GM21619 (cell line): ENCODE measurements at regions not wholly inside any gene's neighbourhood (a gene's known extent, or its start where the extent isn't known, plus 50 kb on each side); places are given as distances from the start of the nearest gene placed in this dataset.

Source experiments
- ATAC-seq: cut with Tn5 transposase; IDR thresholded peaks from one replicate; pipeline ENCODE4 v1.9.1; 2021; ENCODE audit not compliant: unreplicated experiment

DNA sequence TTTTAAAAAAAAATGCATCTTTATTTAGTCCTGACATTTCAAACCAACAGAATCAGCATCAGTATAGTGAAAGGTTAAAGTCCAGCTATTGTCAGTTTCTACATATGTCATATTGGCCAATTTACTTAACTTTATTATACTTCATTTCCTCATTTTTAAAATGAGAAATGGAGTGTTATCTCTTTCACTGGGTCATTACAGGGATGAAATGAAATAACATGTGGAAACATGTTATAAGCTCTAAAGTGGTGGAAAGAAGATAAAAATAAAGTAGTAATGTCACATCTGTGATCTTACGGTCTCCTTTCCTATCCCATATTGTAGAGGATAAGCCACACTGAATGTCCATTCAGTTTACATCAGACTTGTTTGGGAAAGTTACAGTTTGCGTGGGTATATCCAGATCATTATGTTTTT is 780.1 kb downstream of the TUSC7 start:
- no peak for ATAC-seq

- ATAC-seq: no peak
Measured at GRCh38 chr3:117490716-117491115, 781.1 kb downstream of the TUSC7 start.

GRCh38 chr3:117495620-117496019 is 786.0 kb downstream of the TUSC7 start:
- no peak for ATAC-seq

GRCh38 chr3:117499189-117499870 is 789.8 kb downstream of the TUSC7 start:
- peak; percentile 71 for ATAC-seq

DNA sequence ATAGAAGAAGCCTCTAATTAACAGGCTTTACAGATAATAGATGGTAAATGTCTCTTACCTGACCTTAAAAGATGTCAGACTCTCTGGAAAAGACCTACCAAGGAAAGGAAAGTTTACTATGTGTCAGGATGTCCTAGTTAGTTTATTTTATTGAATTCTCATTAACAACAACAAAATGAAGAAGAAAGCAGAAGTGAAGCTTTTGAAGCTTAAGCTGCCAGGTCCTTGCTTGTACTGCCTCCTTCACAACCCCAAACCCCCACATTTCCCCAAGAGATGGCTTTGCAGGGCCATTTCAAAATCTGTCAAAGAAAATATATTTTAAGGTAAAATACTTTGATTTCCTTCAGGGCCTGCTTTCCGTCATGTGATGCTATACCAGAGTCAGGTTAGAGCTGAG is 798.4 kb downstream of the TUSC7 start:
- no peak for ATAC-seq

- ATAC-seq: no peak
Measured at GRCh38 chr3:117509858-117510257, 800.3 kb downstream of the TUSC7 start.

DNA sequence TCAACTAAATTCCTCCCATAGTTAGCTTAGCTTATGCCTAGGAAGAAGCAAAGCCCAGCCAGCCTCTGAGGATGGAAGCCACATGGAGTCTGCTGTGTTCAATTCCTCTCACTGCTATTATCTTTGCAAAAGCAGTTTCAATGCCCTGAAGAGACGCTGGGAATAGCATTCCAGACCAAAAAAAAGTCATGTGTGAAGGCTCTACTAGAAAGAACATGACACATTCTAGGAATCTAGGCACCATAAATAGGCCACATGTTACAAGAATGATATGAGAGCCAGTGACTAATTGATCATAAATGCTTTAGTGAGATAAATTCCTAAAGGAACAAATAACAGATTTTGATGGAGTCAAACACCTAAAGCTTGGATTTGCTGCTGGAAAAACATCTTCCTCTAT is 800.8 kb downstream of the TUSC7 start:
- no peak for ATAC-seq

GRCh38 chr3:117512975-117513374 is 803.4 kb downstream of the TUSC7 start:
- no peak for ATAC-seq

DNA sequence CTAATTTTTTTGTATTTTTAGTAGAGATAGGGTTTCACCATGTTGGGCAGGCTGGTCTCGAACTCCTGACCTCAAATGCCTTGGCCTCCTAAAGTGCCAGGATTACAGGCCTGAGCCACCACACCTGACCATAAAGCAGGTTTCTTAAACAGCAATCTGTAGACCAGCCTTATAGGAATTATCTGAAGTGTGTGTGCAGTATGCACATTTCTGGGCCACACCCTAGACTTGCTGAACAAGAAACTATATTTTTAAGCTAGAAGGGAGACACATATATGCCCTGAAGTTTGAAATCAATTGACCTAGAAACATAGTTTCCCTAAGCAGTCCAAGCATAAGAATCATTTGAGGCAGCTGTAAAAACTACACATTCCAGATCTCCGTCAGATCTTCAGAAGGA is 805.7 kb downstream of the TUSC7 start:
- no peak for ATAC-seq

DNA sequence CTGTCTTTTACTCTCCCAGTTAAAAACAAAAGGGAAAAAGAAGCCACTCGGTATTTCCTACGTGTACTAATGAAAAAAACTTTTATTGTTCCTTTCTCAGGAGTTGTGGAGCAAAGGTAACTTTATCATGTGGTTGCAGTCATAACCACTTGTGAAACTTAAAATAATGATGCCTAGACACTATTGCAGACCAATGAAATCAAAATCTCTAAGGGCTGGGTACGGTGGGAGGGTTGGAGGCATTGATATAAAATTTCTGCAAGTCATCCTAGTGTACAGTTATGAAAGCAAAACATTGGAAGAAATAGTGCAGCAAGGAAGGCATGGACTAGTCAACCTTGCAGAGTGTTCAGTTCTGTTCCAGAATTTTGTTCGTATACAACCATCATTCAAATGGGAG is 808.8 kb downstream of the TUSC7 start:
- ATAC-seq: no peak

DNA sequence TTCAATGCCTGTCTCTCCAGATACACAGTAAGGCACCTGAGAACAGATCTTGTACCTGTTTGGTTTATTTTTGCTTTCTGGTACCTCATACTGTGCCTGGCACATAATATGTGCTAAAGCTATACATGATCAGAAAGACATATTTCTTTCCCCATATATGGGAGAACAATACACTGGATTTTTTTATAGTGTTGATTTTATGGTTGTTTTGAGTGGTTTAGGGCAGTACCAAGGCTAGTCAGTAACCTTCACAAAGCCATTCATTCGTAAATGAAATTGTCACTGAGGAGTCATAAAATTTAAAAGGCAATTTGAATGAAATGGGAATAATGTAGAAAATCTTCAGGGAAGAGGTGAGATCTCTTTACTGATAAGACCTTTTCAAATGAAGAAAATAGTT is 810.2 kb downstream of the TUSC7 start:
- ATAC-seq: no peak

DNA sequence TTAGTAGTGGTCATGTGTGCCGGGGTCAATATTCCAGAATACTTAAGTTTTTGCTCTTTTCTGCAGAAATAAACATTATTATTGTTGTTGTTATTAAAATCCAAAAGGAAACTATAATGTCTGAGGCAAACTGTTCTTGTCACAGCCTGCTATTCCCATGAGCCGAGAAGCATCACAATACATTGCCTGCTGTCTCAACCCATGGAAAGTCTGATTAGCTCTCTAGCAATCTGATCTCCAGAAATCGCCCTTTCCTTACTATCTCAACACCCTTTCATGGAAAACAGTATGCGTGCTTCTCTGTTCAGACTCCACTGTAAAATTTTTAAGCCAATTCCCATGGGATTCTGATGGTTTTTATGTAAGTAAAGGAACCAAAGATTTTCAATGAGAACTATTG is 811.0 kb downstream of the TUSC7 start:
- ATAC-seq: no peak

DNA sequence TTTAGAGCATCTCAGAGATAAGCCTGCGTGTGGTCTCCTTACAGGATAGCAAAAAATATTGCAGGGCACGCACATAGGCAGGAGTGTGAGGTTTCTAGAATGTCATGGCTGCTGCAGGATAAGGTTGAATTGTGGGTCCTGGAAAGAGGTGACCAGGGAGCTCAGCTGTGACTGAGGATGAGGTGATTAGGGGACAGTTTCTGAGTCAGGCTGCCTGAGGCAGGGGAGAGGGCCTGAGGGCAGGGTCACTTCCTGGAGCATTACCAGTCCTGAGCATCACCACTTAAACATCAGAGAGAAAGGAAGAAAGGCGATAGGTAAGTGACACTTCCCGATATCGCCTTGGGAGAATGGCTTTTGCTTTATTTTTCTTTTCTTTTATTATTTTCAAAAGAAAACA is 813.8 kb downstream of the TUSC7 start:
- ATAC-seq: no peak

DNA sequence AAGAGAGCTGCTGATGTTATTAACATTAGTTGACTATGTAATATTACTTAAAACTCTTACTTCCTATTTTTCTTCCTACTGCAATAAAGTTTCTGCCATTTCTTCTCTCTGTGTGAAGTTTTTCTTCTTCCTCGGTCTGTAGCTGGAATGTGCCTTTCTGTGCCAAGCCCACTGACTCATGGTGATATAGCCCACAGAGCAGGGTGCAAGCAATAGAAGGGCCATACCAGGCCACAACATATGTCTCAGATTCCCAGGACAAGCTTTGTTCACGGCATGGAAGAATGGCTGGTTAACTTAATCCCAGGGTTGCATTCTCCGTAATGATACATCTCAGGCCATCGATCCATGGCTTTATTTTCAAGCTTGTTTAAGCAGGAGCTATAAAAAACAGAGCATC is 815.3 kb downstream of the TUSC7 start:
- ATAC-seq: no peak

DNA sequence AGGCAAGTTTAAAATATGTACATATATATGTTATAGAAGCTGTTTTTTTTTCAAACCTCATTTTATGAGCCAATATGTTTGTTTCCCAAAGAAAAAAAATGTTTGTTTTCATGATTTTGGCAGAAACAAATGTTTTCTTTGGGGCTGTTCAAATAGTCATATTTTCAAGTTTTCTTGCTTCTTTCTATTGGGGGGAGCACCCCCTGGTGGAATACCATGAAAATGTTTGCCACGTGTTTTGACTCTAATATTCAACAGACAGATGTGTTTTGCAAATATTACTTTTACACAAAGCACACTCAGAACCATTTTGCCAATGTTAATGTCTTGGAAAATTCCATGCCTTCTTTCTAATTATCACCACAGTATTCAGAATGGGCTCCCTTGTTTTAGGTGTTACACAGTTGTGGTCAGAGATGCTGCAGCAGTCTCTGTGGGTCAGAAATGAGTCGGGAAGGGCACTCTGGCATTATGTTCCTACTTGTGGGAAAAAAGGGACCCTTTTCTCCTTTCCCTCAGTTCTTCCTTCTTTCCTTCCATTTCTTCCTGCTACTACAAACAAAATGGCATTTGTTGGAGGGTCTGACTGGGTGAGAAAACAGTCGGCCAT is 817.0 kb downstream of the TUSC7 start:
- ATAC-seq: no peak

DNA sequence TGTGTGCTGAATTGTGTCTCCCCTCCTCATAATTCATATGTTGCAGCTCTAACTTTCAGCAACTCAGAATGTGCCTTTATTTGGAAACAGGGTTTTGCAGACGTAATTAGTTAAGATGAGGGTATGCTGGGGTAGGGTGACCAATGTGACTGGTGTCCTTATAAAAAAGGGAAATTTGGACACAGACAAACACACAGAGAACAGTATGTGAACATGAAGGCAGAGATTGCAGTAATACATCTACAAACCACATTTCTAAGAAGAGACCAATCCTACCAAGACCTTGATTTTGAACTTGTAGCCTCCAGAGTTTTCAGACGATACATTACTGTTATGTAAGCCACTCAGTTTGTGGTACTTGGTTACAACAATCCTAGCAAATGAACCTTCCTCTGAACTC is 817.8 kb downstream of the TUSC7 start:
- no peak for ATAC-seq

- no peak for ATAC-seq
Measured at GRCh38 chr3:117528688-117529087, 819.1 kb downstream of the TUSC7 start.

- ATAC-seq: no peak
Measured at GRCh38 chr3:117531078-117531767, 821.6 kb downstream of the TUSC7 start.

DNA sequence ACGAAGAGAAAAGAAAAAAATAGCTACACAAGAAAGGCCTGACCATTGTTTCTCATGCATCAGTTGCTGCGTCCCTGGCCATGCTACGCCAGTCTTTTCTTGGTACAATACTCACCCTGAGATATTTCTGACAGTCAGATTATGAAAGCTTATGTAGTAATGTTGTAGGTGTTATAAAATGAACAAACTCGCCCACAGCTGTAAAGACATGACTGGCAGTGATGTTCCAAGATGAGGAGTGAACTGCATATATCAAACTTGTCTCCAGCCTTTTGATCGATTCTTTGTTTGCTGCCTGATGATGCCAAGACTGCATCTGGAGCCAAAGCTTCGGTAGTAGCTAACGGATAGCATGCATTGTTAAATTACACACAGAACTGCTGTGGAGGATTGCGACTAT is 822.7 kb downstream of the TUSC7 start:
- no peak for ATAC-seq

DNA sequence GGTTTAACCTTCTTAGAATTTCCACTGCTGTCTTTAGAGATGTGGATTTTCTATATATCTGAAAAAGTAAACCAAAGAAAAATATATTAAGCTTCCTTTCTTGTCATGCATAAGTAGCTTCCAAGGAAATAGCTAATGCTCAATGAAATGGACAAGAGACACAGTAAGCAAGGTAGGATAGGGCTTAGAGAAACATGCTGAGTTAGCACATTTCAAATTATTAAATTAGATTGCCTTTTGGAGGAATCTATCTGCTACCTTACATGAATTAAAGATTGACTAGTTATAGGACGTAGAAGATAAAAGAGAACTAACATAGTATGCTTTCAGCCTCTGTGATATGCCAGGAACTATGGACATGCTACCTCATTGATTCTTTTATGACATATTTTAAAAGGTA is 824.6 kb downstream of the TUSC7 start:
- no peak for ATAC-seq

- no peak for ATAC-seq
Measured at GRCh38 chr3:117536006-117536405, 826.4 kb downstream of the TUSC7 start.

DNA sequence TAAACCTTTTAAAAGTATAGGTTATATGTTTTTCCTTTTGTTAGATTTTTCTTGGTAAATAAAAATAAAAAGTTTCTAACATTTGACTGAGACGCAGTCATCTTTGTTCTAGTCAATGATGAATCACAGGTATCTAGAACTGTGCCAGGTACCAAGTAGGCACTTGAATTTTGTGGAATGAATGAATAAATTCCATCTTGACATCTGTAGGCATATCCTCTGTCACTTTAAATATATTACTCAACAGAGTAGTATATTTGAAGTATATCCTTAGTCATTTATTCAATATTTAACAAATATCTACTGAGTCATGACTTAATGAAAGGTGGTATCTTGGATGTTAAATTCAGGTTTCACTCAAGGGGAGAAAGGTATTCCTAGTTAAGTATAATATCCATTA is 828.4 kb downstream of the TUSC7 start:
- no peak for ATAC-seq
